ENCODE measurements at regions not wholly inside any gene's neighbourhood (a gene's known extent, or its start where the extent isn't known, plus 50 kb on each side); places are given as distances from the start of the nearest gene placed in this dataset.

GRCh38 chr13:44837250-44837649 lies 152.0 kb downstream of the NUFIP1 start:
- no peak overlapping the region for H3K4me3 Mint-ChIP-seq
- H3K4me1 Mint-ChIP-seq: no peaks in the 10 kb centered on the region
- Histone ChIP-seq H3K4me1 (ENCODE audit: control insufficient read depth, insufficient read depth, low read length) (no peaks in the 10 kb centered on the region), H3K9me3 (ENCODE audit: control insufficient read depth, insufficient read depth, low read length) (no peaks in the 10 kb centered on the region), H3K27me3 (ENCODE audit: control insufficient read depth, insufficient read depth, low read length) (no peaks in the 10 kb centered on the region), H3K4me3 (ENCODE audit: low read length) (no peak overlapping the region), H3K27ac (ENCODE audit: low read length) (no peak overlapping the region), H3K36me3 (ENCODE audit: control insufficient read depth, insufficient read depth, low read length) (no peaks in the 10 kb centered on the region)
- 92% methylated on average over 1 of the region's 1 CpG for WGBS (ENCODE audit: insufficient coverage)
- peaks cover 0 to 6% of the 10 kb centered on the region in 2 donors for H3K27me3 Mint-ChIP-seq (ENCODE audit: low read depth in 2 of 2)
- no peaks in the 10 kb centered on the region for H3K36me3 Mint-ChIP-seq
- ATAC-seq: no peak
- intact Hi-C loops (cut with micrococcal nuclease): no loop called here
- H3K9me3 Mint-ChIP-seq: no peaks in the 10 kb centered on the region
- H3K27ac Mint-ChIP-seq: no peak overlapping the region
- TF ChIP-seq, protein P1, sequence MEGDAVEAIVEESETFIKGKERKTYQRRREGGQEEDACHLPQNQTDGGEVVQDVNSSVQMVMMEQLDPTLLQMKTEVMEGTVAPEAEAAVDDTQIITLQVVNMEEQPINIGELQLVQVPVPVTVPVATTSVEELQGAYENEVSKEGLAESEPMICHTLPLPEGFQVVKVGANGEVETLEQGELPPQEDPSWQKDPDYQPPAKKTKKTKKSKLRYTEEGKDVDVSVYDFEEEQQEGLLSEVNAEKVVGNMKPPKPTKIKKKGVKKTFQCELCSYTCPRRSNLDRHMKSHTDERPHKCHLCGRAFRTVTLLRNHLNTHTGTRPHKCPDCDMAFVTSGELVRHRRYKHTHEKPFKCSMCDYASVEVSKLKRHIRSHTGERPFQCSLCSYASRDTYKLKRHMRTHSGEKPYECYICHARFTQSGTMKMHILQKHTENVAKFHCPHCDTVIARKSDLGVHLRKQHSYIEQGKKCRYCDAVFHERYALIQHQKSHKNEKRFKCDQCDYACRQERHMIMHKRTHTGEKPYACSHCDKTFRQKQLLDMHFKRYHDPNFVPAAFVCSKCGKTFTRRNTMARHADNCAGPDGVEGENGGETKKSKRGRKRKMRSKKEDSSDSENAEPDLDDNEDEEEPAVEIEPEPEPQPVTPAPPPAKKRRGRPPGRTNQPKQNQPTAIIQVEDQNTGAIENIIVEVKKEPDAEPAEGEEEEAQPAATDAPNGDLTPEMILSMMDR (IDR thresholded peaks at IDR 0.05): no peak
- no peak for DNase-seq

DNA sequence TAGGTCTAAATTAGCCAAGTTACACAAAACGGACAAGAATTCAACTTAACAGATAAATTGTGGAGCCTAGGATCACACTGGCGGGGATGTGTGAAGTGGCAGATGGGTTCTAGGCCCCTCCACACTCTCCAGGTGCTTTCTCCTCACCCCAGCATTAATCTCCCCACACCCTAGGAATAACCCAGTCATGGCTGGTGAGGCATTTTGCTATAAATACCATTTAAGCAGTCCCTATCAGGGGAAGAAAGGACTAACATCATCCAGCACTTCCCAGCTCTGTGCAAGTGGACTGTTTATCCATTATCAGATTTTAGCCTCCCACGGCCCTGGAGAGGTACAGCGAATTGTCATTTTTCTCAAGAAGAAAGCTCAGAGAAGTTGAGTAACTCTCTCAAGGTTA lies 154.9 kb downstream of the NUFIP1 start:
- Histone ChIP-seq H3K27ac (ENCODE audit: low read length) (no peak overlapping the region), H3K4me3 (ENCODE audit: low read length) (no peak overlapping the region), H3K27me3 (ENCODE audit: control insufficient read depth, insufficient read depth, low read length) (no peaks in the 10 kb centered on the region), H3K36me3 (ENCODE audit: control insufficient read depth, insufficient read depth, low read length) (no peaks in the 10 kb centered on the region), H3K4me1 (ENCODE audit: control insufficient read depth, insufficient read depth, low read length) (no peaks in the 10 kb centered on the region), H3K9me3 (ENCODE audit: control insufficient read depth, insufficient read depth, low read length) (no peaks in the 10 kb centered on the region)
- Mint-ChIP-seq H3K4me3 (no peak overlapping the region), H3K4me1 (no peaks in the 10 kb centered on the region), H3K27me3 (ENCODE audit: low read depth in 2 of 2) (peaks cover 0 to 2% of the 10 kb centered on the region in 2 donors), H3K36me3 (no peaks in the 10 kb centered on the region), H3K9me3 (no peaks in the 10 kb centered on the region), H3K27ac (no peak overlapping the region)
- 78% methylated on average over 3 of the region's 4 CpGs for WGBS (ENCODE audit: insufficient coverage)
- ATAC-seq (no peak), DNase-seq (no peak)
- TF ChIP-seq, protein P1 (IDR thresholded peaks at IDR 0.05): no peak
- intact Hi-C loops (cut with micrococcal nuclease): no loop called here

DNA sequence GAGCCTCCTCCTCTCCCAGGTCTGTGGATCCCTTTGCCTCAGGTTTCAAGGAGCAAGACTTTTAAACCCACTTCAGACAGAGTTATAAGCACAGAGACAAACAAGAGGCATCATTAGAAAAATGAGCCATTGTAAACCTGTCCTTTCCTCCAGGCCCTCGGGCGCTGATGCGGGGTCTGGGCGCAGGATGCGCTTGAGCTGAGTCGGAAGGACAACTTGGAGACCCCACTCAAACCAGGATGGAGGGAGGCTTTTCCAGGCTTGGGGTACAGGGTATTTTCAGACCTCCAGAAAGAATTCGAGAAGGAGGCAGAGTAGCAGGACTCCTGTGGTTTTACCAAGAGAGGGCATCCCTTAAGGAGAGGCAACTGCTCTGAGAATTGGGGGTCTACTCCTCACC lies 155.6 kb downstream of the NUFIP1 start:
- Mint-ChIP-seq H3K4me3 (no peak overlapping the region), H3K27me3 (ENCODE audit: low read depth in 2 of 2) (peaks cover 0 to 2% of the 10 kb centered on the region in 2 donors), H3K4me1 (no peaks in the 10 kb centered on the region), H3K27ac (no peak overlapping the region), H3K36me3 (no peaks in the 10 kb centered on the region), H3K9me3 (no peaks in the 10 kb centered on the region)
- H3K4me3 ChIP-seq (ENCODE audit: low read length): no peak overlapping the region
- H3K27me3 ChIP-seq (ENCODE audit: control insufficient read depth, insufficient read depth, low read length): no peaks in the 10 kb centered on the region
- ATAC-seq (no peak), DNase-seq (no peak)
- no peak overlapping the region for H3K27ac ChIP-seq (ENCODE audit: low read length)
- 97% methylated on average over 7 of the region's 7 CpGs for WGBS (ENCODE audit: insufficient coverage)
- no peaks in the 10 kb centered on the region for H3K4me1 ChIP-seq (ENCODE audit: control insufficient read depth, insufficient read depth, low read length)
- TF ChIP-seq, protein P1 (IDR thresholded peaks at IDR 0.05): no peak
- H3K9me3 ChIP-seq (ENCODE audit: control insufficient read depth, insufficient read depth, low read length): no peaks in the 10 kb centered on the region
- intact Hi-C loops (cut with micrococcal nuclease): no loop called here
- H3K36me3 ChIP-seq (ENCODE audit: control insufficient read depth, insufficient read depth, low read length): no peaks in the 10 kb centered on the region

DNA sequence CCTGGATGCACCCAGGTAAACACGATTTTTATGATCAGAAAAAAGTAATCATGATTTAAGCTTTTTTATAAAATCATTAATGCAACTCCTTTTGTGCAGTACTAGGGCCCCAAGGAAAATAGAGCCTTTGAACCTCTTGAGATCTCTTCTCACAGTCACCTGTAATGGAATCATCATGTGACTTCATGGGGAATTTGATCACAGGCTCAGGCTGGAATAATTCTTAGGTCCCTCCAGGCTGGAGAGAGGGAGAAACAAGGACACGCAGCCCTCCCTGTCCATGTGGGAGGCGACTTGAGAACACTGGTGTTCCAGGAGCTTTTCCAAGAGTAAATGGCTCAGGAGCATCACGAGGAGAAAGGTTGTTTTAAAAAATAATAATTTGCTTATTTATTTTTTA lies 156.1 kb downstream of the NUFIP1 start:
- Histone ChIP-seq H3K27me3 (ENCODE audit: control insufficient read depth, insufficient read depth, low read length) (no peaks in the 10 kb centered on the region), H3K27ac (ENCODE audit: low read length) (no peak overlapping the region), H3K4me1 (ENCODE audit: control insufficient read depth, insufficient read depth, low read length) (no peaks in the 10 kb centered on the region), H3K36me3 (ENCODE audit: control insufficient read depth, insufficient read depth, low read length) (no peaks in the 10 kb centered on the region), H3K9me3 (ENCODE audit: control insufficient read depth, insufficient read depth, low read length) (no peaks in the 10 kb centered on the region), H3K4me3 (ENCODE audit: low read length) (no peak overlapping the region)
- TF ChIP-seq, protein P1 (IDR thresholded peaks at IDR 0.05): no peak
- no peaks in the 10 kb centered on the region for H3K36me3 Mint-ChIP-seq
- intact Hi-C loops (cut with micrococcal nuclease): no loop called here
- no peak overlapping the region for H3K27ac Mint-ChIP-seq
- 75% methylated on average over 3 of the region's 4 CpGs for WGBS (ENCODE audit: insufficient coverage)
- no peak overlapping the region for H3K4me3 Mint-ChIP-seq
- no peak for DNase-seq
- no peak for ATAC-seq
- H3K27me3 Mint-ChIP-seq (ENCODE audit: low read depth in 2 of 2): peaks cover 0 to 2% of the 10 kb centered on the region in 2 donors
- H3K4me1 Mint-ChIP-seq: no peaks in the 10 kb centered on the region
- no peaks in the 10 kb centered on the region for H3K9me3 Mint-ChIP-seq
